ENCODE measurements at regions not wholly inside any gene's neighbourhood (a gene's known extent, or its start where the extent isn't known, plus 50 kb on each side); places are given as distances from the start of the nearest gene placed in this dataset.
"Not testable (repeated sequence)": the region's sequence is repeated elsewhere in the genome, so short reads cannot be mapped to it uniquely, and the experiment has no call there.

GRCh38 chr13:26867451-26868091 lies 107.0 kb upstream of the GPR12 start:
- no peak overlapping the region for H3K27ac ChIP-seq (ENCODE audit: low read length)
- no peak overlapping the region for H3K4me3 ChIP-seq (ENCODE audit: low read length)
- no peaks in the 10 kb centered on the region for H3K9me3 ChIP-seq (ENCODE audit: insufficient read depth, low read depth, low read length)
- no peaks in the 10 kb centered on the region for H3K36me3 ChIP-seq (ENCODE audit: insufficient read depth, low read depth, low read length)
- no peaks in the 10 kb centered on the region; the same call in 1 of the 2 replicates for H3K4me1 ChIP-seq (ENCODE audit: insufficient read depth, low read length)
- H3K27me3 ChIP-seq (ENCODE audit: insufficient read depth, low read length) = peaks cover 17% of the 10 kb centered on the region; the same call in 1 of the 2 replicates
- H3K9ac ChIP-seq (ENCODE audit: low read depth, low read length) = no peak overlapping the region

DNA sequence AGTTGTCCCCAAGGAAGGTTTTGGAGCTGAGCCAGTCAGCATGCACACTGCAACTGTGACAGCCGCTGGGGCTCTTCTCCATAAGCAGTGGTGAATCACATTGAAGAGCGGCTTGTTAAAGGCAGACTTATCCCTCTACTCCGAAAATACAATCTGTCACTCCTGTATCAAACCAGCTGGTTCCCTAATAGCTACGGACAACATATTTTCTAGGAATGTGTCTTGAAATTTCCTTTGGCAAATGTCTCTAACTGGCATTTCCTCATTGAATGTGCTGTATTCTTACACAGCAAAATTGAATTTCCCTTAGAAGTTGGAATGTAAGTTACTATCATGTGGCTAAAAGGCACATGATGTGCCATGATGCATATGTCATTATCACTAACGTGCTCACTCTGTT lies 104.0 kb upstream of the GPR12 start:
- Histone ChIP-seq H3K27me3 (ENCODE audit: insufficient read depth, low read length) (peaks cover 17% of the 10 kb centered on the region; the same call in 1 of the 2 replicates), H3K9me3 (ENCODE audit: insufficient read depth, low read depth, low read length) (no peaks in the 10 kb centered on the region), H3K9ac (ENCODE audit: low read depth, low read length) (no peak overlapping the region), H3K36me3 (ENCODE audit: insufficient read depth, low read depth, low read length) (no peaks in the 10 kb centered on the region), H3K4me3 (ENCODE audit: low read length) (no peak overlapping the region), H3K4me1 (ENCODE audit: insufficient read depth, low read length) (no peaks in the 10 kb centered on the region), H3K27ac (ENCODE audit: low read length) (no peak overlapping the region)

DNA sequence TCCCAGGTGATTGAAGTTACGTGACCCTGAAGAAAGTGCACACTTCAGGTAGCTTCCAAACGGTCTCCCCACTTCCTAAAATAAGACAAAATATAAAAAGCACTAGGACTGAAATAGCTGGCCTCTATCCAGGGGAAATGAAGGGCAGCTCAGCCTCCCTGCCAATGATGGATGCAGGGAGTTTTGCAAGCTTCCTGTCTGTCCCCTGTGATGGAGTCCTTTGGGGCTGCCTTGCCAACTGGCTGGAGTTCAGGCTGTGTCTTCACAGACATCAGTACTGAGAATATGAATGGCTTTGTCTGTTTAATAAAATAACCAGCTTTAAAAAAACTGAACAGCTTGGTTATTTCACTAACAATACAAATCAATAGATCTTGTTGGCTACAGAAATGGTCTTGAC lies 101.4 kb upstream of the GPR12 start:
- Histone ChIP-seq H3K27me3 (ENCODE audit: insufficient read depth, low read length) (peaks cover 3% of the 10 kb centered on the region; the same call in 1 of the 2 replicates), H3K9ac (ENCODE audit: low read depth, low read length) (no peak overlapping the region), H3K36me3 (ENCODE audit: insufficient read depth, low read depth, low read length) (no peaks in the 10 kb centered on the region), H3K27ac (ENCODE audit: low read length) (no peak overlapping the region), H3K4me3 (ENCODE audit: low read length) (no peak overlapping the region), H3K9me3 (ENCODE audit: insufficient read depth, low read depth, low read length) (no peaks in the 10 kb centered on the region), H3K4me1 (ENCODE audit: insufficient read depth, low read length) (no peaks in the 10 kb centered on the region)

GRCh38 chr13:26855921-26856320 lies 95.3 kb upstream of the GPR12 start:
- no peak overlapping the region for H3K27ac ChIP-seq (ENCODE audit: low read length)
- no peaks in the 10 kb centered on the region for H3K9me3 ChIP-seq (ENCODE audit: insufficient read depth, low read depth, low read length)
- H3K4me3 ChIP-seq (ENCODE audit: low read length) = no peak overlapping the region
- no peaks in the 10 kb centered on the region for H3K27me3 ChIP-seq (ENCODE audit: insufficient read depth, low read length)
- H3K9ac ChIP-seq (ENCODE audit: low read depth, low read length) = no peak overlapping the region
- no peaks in the 10 kb centered on the region for H3K4me1 ChIP-seq (ENCODE audit: insufficient read depth, low read length)
- no peaks in the 10 kb centered on the region for H3K36me3 ChIP-seq (ENCODE audit: insufficient read depth, low read depth, low read length)

GRCh38 chr13:26855071-26855470 lies 94.5 kb upstream of the GPR12 start:
- H3K9me3 ChIP-seq (ENCODE audit: insufficient read depth, low read depth, low read length) = no peaks in the 10 kb centered on the region
- H3K27ac ChIP-seq (ENCODE audit: low read length) = no peak overlapping the region
- H3K9ac ChIP-seq (ENCODE audit: low read depth, low read length) = no peak overlapping the region
- H3K27me3 ChIP-seq (ENCODE audit: insufficient read depth, low read length) = no peaks in the 10 kb centered on the region
- no peak overlapping the region for H3K4me3 ChIP-seq (ENCODE audit: low read length)
- peaks cover 2% of the 10 kb centered on the region; the same call in 1 of the 2 replicates for H3K4me1 ChIP-seq (ENCODE audit: insufficient read depth, low read length)
- no peaks in the 10 kb centered on the region for H3K36me3 ChIP-seq (ENCODE audit: insufficient read depth, low read depth, low read length)

GRCh38 chr13:26853323-26853722 lies 92.7 kb upstream of the GPR12 start:
- no peak overlapping the region for H3K9ac ChIP-seq (ENCODE audit: low read depth, low read length)
- no peaks in the 10 kb centered on the region for H3K36me3 ChIP-seq (ENCODE audit: insufficient read depth, low read depth, low read length)
- H3K4me1 ChIP-seq (ENCODE audit: insufficient read depth, low read length) = peaks cover 4% of the 10 kb centered on the region; the same call in 1 of the 2 replicates
- no peak overlapping the region for H3K27ac ChIP-seq (ENCODE audit: low read length)
- no peak overlapping the region for H3K4me3 ChIP-seq (ENCODE audit: low read length)
- H3K27me3 ChIP-seq (ENCODE audit: insufficient read depth, low read length) = no peaks in the 10 kb centered on the region
- H3K9me3 ChIP-seq (ENCODE audit: insufficient read depth, low read depth, low read length) = no peaks in the 10 kb centered on the region

DNA sequence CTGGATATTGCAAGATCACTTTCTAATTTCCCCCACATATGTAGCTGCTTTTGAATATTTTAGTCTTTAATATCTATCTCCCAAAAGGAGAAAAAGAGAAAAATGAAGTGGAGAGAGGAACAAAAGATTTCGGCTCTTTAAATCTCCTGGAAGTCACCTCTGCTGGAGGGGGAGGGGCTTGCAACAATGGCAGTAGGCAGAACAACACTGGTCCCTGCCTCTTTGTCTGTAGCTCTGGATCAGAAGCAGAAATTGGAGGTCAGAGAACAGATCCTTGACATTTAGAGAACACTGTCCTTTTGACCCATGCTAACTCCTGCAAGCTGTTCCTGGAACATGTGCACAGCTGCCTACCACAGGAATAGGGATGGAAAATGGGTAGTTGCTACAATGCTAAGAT lies 86.7 kb upstream of the GPR12 start:
- H3K9me3 ChIP-seq (ENCODE audit: insufficient read depth, low read depth, low read length) = no peaks in the 10 kb centered on the region
- H3K36me3 ChIP-seq (ENCODE audit: insufficient read depth, low read depth, low read length) = no peaks in the 10 kb centered on the region
- peak overlapping the region; percentile 45; the same call in 1 of the 2 replicates for H3K9ac ChIP-seq (ENCODE audit: low read depth, low read length)
- H3K27ac ChIP-seq (ENCODE audit: low read length) = peak overlapping the region; percentile 15
- no peak overlapping the region for H3K4me3 ChIP-seq (ENCODE audit: low read length)
- H3K4me1 ChIP-seq (ENCODE audit: insufficient read depth, low read length) = peaks cover 13% of the 10 kb centered on the region; the same call in 1 of the 2 replicates
- no peaks in the 10 kb centered on the region for H3K27me3 ChIP-seq (ENCODE audit: insufficient read depth, low read length)

- H3K4me1 ChIP-seq (ENCODE audit: insufficient read depth, low read length) = peaks cover 11% of the 10 kb centered on the region; the same call in 1 of the 2 replicates
- H3K27me3 ChIP-seq (ENCODE audit: insufficient read depth, low read length); H3K4me3 ChIP-seq (ENCODE audit: low read length); H3K9me3 ChIP-seq (ENCODE audit: insufficient read depth, low read depth, low read length); H3K36me3 ChIP-seq (ENCODE audit: insufficient read depth, low read depth, low read length); H3K27ac ChIP-seq (ENCODE audit: low read length); H3K9ac ChIP-seq (ENCODE audit: low read depth, low read length): not testable (repeated sequence)
These were observed 84.5 kb upstream of the GPR12 start for GRCh38 chr13:26845063-26845462.

DNA sequence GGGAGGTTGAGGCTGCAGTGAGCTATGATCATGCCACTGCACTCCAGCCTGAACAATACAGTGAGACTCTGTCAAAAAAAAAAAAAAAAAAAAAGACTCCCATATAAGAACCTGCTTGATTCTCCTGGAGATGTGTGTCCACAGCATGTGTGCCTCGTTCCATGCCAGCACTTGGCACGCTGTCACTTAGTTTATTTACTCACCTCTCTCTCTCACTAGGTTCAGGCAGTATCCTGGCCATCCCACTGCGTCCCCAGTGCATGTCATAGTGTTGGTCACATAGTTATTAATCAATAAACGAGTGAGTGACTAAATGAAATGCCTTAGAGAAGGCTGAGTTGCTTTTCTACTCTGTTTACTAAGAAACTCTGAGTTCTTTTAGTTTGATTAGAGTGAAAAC lies 79.1 kb upstream of the GPR12 start:
- Histone ChIP-seq H3K4me3 (ENCODE audit: low read length) (no peak overlapping the region), H3K9me3 (ENCODE audit: insufficient read depth, low read depth, low read length) (no peaks in the 10 kb centered on the region), H3K4me1 (ENCODE audit: insufficient read depth, low read length) (peaks cover 10% of the 10 kb centered on the region; the same call in 1 of the 2 replicates), H3K36me3 (ENCODE audit: insufficient read depth, low read depth, low read length) (no peaks in the 10 kb centered on the region), H3K9ac (ENCODE audit: low read depth, low read length) (no peak overlapping the region), H3K27ac (ENCODE audit: low read length) (no peak overlapping the region), H3K27me3 (ENCODE audit: insufficient read depth, low read length) (no peaks in the 10 kb centered on the region)

GRCh38 chr13:26838821-26839220 lies 78.2 kb upstream of the GPR12 start:
- Histone ChIP-seq H3K36me3 (ENCODE audit: insufficient read depth, low read depth, low read length) (no peaks in the 10 kb centered on the region), H3K9me3 (ENCODE audit: insufficient read depth, low read depth, low read length) (no peaks in the 10 kb centered on the region), H3K4me1 (ENCODE audit: insufficient read depth, low read length) (peaks cover 14% of the 10 kb centered on the region; the same call in 1 of the 2 replicates), H3K27ac (ENCODE audit: low read length) (no peak overlapping the region), H3K9ac (ENCODE audit: low read depth, low read length) (no peak overlapping the region), H3K27me3 (ENCODE audit: insufficient read depth, low read length) (no peaks in the 10 kb centered on the region), H3K4me3 (ENCODE audit: low read length) (no peak overlapping the region)

GRCh38 chr13:26837997-26838396 lies 77.4 kb upstream of the GPR12 start:
- no peaks in the 10 kb centered on the region for H3K9me3 ChIP-seq (ENCODE audit: insufficient read depth, low read depth, low read length)
- no peak overlapping the region for H3K27ac ChIP-seq (ENCODE audit: low read length)
- H3K36me3 ChIP-seq (ENCODE audit: insufficient read depth, low read depth, low read length) = no peaks in the 10 kb centered on the region
- H3K4me1 ChIP-seq (ENCODE audit: insufficient read depth, low read length) = peaks cover 14% of the 10 kb centered on the region; the same call in 1 of the 2 replicates
- no peak overlapping the region for H3K9ac ChIP-seq (ENCODE audit: low read depth, low read length)
- H3K27me3 ChIP-seq (ENCODE audit: insufficient read depth, low read length) = no peaks in the 10 kb centered on the region
- H3K4me3 ChIP-seq (ENCODE audit: low read length) = no peak overlapping the region

DNA sequence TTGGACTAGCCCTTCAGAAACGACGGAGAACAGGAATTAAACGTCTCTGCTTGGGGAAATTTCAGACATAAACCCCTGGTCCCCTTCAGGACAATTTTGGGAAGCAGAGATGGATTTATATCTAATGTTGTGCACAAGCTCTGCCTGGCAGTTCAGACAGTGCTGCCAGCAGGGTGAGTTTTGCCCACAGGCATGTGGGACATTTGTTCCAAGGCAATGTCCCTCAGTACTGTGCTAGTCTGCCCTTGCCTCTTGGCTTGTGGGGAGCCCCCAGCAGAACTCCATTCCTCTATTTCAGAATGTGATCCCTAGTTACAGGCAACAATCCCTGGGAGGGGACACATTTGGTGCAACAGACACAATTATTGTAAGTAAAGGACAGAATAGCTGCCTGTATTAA lies 76.5 kb upstream of the GPR12 start:
- no peaks in the 10 kb centered on the region for H3K9me3 ChIP-seq (ENCODE audit: insufficient read depth, low read depth, low read length)
- no peak overlapping the region for H3K9ac ChIP-seq (ENCODE audit: low read depth, low read length)
- no peak overlapping the region for H3K4me3 ChIP-seq (ENCODE audit: low read length)
- no peaks in the 10 kb centered on the region for H3K36me3 ChIP-seq (ENCODE audit: insufficient read depth, low read depth, low read length)
- no peaks in the 10 kb centered on the region for H3K27me3 ChIP-seq (ENCODE audit: insufficient read depth, low read length)
- H3K27ac ChIP-seq (ENCODE audit: low read length) = no peak overlapping the region
- peaks cover 14% of the 10 kb centered on the region; the same call in 1 of the 2 replicates for H3K4me1 ChIP-seq (ENCODE audit: insufficient read depth, low read length)

Measured in iPS-20b (cell line).